Activated CD4-positive, alpha-beta T cell treated with anti-CD3 and anti-CD28 coated beads, Interleukin-2, amount 50 U/mL, for 4 hours (primary cell): ENCODE measurements at regions not wholly inside any gene's neighbourhood (a gene's known extent, or its start where the extent isn't known, plus 50 kb on each side); places are given as distances from the start of the nearest gene placed in this dataset.
A peak's percentile ranks its signal among the peaks of the same experiment; 100 is the strongest.
"Not testable (repeated sequence)": the region's sequence is repeated elsewhere in the genome, so short reads cannot be mapped to it uniquely, and the experiment has no call there.

Experiments
- DNase-seq, 2 experiments: peaks; one replicate each; pipeline ENCODE4 v3.0.0-alpha.2; 2020

- no peak for DNase-seq
Observed at GRCh38 chr7:112930787-112931186, 140.6 kb upstream of the TMEM168 start.

GRCh38 chr7:112929421-112929820 lies 139.2 kb upstream of the TMEM168 start:
- DNase-seq: no peak

GRCh38 chr7:112926018-112926417 lies 135.8 kb upstream of the TMEM168 start:
- no peak for DNase-seq

- not testable (repeated sequence) for DNase-seq
Observed at GRCh38 chr7:112922546-112922945, 132.4 kb upstream of the TMEM168 start.

GRCh38 chr7:112916431-112916830 lies 126.2 kb upstream of the TMEM168 start:
- DNase-seq: not testable (repeated sequence)

- DNase-seq: no peak
Observed at GRCh38 chr7:112908086-112908485, 117.9 kb upstream of the TMEM168 start.

- DNase-seq: no peak
Observed at GRCh38 chr7:112907658-112908057, 117.5 kb upstream of the TMEM168 start.

GRCh38 chr7:112905950-112906349 lies 115.8 kb upstream of the TMEM168 start:
- no peak for DNase-seq

- DNase-seq: no peak
Observed at GRCh38 chr7:112905413-112905812, 115.2 kb upstream of the TMEM168 start.

GRCh38 chr7:112898432-112899290 lies 108.5 kb upstream of the TMEM168 start:
- DNase-seq: peak; percentile 10 to 11

GRCh38 chr7:112897839-112898431 lies 107.7 kb upstream of the TMEM168 start:
- no peak for DNase-seq

GRCh38 chr7:112896026-112896601 lies 105.9 kb upstream of the TMEM168 start:
- no peak for DNase-seq

GRCh38 chr7:112892263-112892662 lies 102.1 kb upstream of the TMEM168 start:
- no peak for DNase-seq

- DNase-seq: no peak
Observed at GRCh38 chr7:112891698-112892097, 101.5 kb upstream of the TMEM168 start.

- no peak for DNase-seq
Observed at GRCh38 chr7:112889834-112890438, 99.7 kb upstream of the TMEM168 start.

- DNase-seq: no peak
Observed at GRCh38 chr7:112889268-112889667, 99.1 kb upstream of the TMEM168 start.

GRCh38 chr7:112888781-112889180 lies 98.6 kb upstream of the TMEM168 start:
- DNase-seq: no peak

- no peak for DNase-seq
Observed at GRCh38 chr7:112887976-112888375, 97.8 kb upstream of the TMEM168 start.

GRCh38 chr7:112887337-112887736 lies 97.1 kb upstream of the TMEM168 start:
- no peak for DNase-seq

- no peak for DNase-seq
Observed at GRCh38 chr7:112886208-112886607, 96.0 kb upstream of the TMEM168 start.

- no peak for DNase-seq
Observed at GRCh38 chr7:112882991-112883390, 92.8 kb upstream of the TMEM168 start.

- no peak for DNase-seq
Observed at GRCh38 chr7:112882511-112882910, 92.3 kb upstream of the TMEM168 start.

- DNase-seq: no peak
Observed at GRCh38 chr7:112882022-112882421, 91.8 kb upstream of the TMEM168 start.
